ENCODE measurements at regions not wholly inside any gene's neighbourhood (a gene's known extent, or its start where the extent isn't known, plus 50 kb on each side); places are given as distances from the start of the nearest gene placed in this dataset.
A peak's percentile ranks its signal among the peaks of the same experiment; 100 is the strongest.
"Not testable (repeated sequence)": the region's sequence is repeated elsewhere in the genome, so short reads cannot be mapped to it uniquely, and the experiment has no call there.

- DNase-seq (ENCODE audit: extremely low read depth in 1 of 11, low read depth in 9 of 11, low spot score in 4 of 11) = no peak
Observed at GRCh38 chr13:24563087-24563486, 50.5 kb upstream of the PARP4 start.

- DNase-seq (ENCODE audit: extremely low read depth in 1 of 11, low read depth in 9 of 11, low spot score in 4 of 11) = not testable (repeated sequence)
Observed at GRCh38 chr13:24563971-24564370, 51.4 kb upstream of the PARP4 start.

- no peak for DNase-seq (ENCODE audit: extremely low read depth in 1 of 11, low read depth in 9 of 11, low spot score in 4 of 11)
Observed at GRCh38 chr13:24564881-24565280, 52.3 kb upstream of the PARP4 start.

- DNase-seq (ENCODE audit: extremely low read depth in 1 of 11, low read depth in 9 of 11, low spot score in 4 of 11) = not testable (repeated sequence)
Observed at GRCh38 chr13:24567593-24567992, 55.0 kb upstream of the PARP4 start.

- DNase-seq (ENCODE audit: extremely low read depth in 1 of 11, low read depth in 9 of 11, low spot score in 4 of 11) = no peak
Observed at GRCh38 chr13:24574847-24575246, 62.3 kb upstream of the PARP4 start.

GRCh38 chr13:24580315-24580714 is 67.7 kb upstream of the PARP4 start:
- peak in 4 of 11 donors; percentile 2 to 13 (median 4) for DNase-seq (ENCODE audit: extremely low read depth in 1 of 11, low read depth in 9 of 11, low spot score in 4 of 11)

GRCh38 chr13:24581578-24581977 is 69.0 kb upstream of the PARP4 start:
- not testable (repeated sequence) for DNase-seq (ENCODE audit: extremely low read depth in 1 of 11, low read depth in 9 of 11, low spot score in 4 of 11)

GRCh38 chr13:24591697-24592096 is 79.1 kb upstream of the PARP4 start:
- not testable (repeated sequence) for DNase-seq (ENCODE audit: extremely low read depth in 1 of 11, low read depth in 9 of 11, low spot score in 4 of 11)

- not testable (repeated sequence) for DNase-seq (ENCODE audit: extremely low read depth in 1 of 11, low read depth in 9 of 11, low spot score in 4 of 11)
Observed at GRCh38 chr13:24597906-24598670, 82.1 kb upstream of the ATP12A start.

- DNase-seq (ENCODE audit: extremely low read depth in 1 of 11, low read depth in 9 of 11, low spot score in 4 of 11) = not testable (repeated sequence)
Observed at GRCh38 chr13:24599019-24599791, 81.0 kb upstream of the ATP12A start.

GRCh38 chr13:24605923-24606372 is 74.3 kb upstream of the ATP12A start:
- no peak for DNase-seq (ENCODE audit: extremely low read depth in 1 of 11, low read depth in 9 of 11, low spot score in 4 of 11)

- no peak for DNase-seq (ENCODE audit: extremely low read depth in 1 of 11, low read depth in 9 of 11, low spot score in 4 of 11)
Observed at GRCh38 chr13:24606486-24607170, 73.6 kb upstream of the ATP12A start.

GRCh38 chr13:24610956-24611355 is 69.3 kb upstream of the ATP12A start:
- DNase-seq (ENCODE audit: extremely low read depth in 1 of 11, low read depth in 9 of 11, low spot score in 4 of 11) = no peak

- DNase-seq (ENCODE audit: extremely low read depth in 1 of 11, low read depth in 9 of 11, low spot score in 4 of 11) = no peak
Observed at GRCh38 chr13:24612726-24613125, 67.5 kb upstream of the ATP12A start.

GRCh38 chr13:24613128-24613527 is 67.1 kb upstream of the ATP12A start:
- DNase-seq (ENCODE audit: extremely low read depth in 1 of 11, low read depth in 9 of 11, low spot score in 4 of 11) = no peak

GRCh38 chr13:24613755-24614154 is 66.5 kb upstream of the ATP12A start:
- DNase-seq (ENCODE audit: extremely low read depth in 1 of 11, low read depth in 9 of 11, low spot score in 4 of 11) = no peak

- no peak for DNase-seq (ENCODE audit: extremely low read depth in 1 of 11, low read depth in 9 of 11, low spot score in 4 of 11)
Observed at GRCh38 chr13:24614306-24615080, 65.7 kb upstream of the ATP12A start.

- DNase-seq (ENCODE audit: extremely low read depth in 1 of 11, low read depth in 9 of 11, low spot score in 4 of 11) = no peak
Observed at GRCh38 chr13:24615114-24615513, 65.1 kb upstream of the ATP12A start.

GRCh38 chr13:24615911-24616472 is 64.2 kb upstream of the ATP12A start:
- DNase-seq (ENCODE audit: extremely low read depth in 1 of 11, low read depth in 9 of 11, low spot score in 4 of 11) = no peak
